OCI-LY1 (cell line): ENCODE measurements at regions not wholly inside any gene's neighbourhood (a gene's known extent, or its start where the extent isn't known, plus 50 kb on each side); places are given as distances from the start of the nearest gene placed in this dataset.

Experiments
- H2AFZ ChIP-seq: fragments of 200-600 bp; sonication (generic), shearing (Covaris generic); 2 replicates; pipeline ENCODE4 v1.6.0; 2014; ENCODE audit warnings: antibody characterized with exemption, mild to moderate bottlenecking, low read length
- H3F3A ChIP-seq: fragments of 200-600 bp; sonication (generic), shearing (Covaris generic); 2 replicates; pipeline ENCODE4 v1.6.0; 2014; ENCODE audit warnings: mild to moderate bottlenecking, antibody characterized with exemption, low read length, moderate library complexity; ENCODE audit not compliant: insufficient read depth
- H3K27ac ChIP-seq: fragments of 200-600 bp; sonication (generic); 2 replicates; pipeline ENCODE4 v1.5.1; 2014; ENCODE audit warnings: low read length, mixed run types, mild to moderate bottlenecking, low read depth; ENCODE audit not compliant: poor library complexity, severe bottlenecking
- H3K27me3 ChIP-seq: fragments of 200-600 bp; sonication (generic); 2 replicates; pipeline ENCODE4 v1.6.0; 2014; ENCODE audit warnings: antibody characterized with exemption, mild to moderate bottlenecking, low read length, moderate library complexity; ENCODE audit not compliant: insufficient read depth
- H3K36me3 ChIP-seq: fragments of 200-600 bp; sonication (generic); 2 replicates; pipeline ENCODE4 v1.6.1; 2014; ENCODE audit warnings: mild to moderate bottlenecking, antibody characterized with exemption, low read length, moderate library complexity, mixed read lengths; ENCODE audit not compliant: insufficient read depth
- H3K4me1 ChIP-seq: fragments of 200-600 bp; sonication (generic); 2 replicates; pipeline ENCODE4 v1.5.1; 2014; ENCODE audit warnings: mild to moderate bottlenecking, low read length, moderate library complexity; ENCODE audit not compliant: insufficient read depth, severe bottlenecking
- H3K4me2 ChIP-seq: fragments of 200-600 bp; sonication (generic), shearing (Covaris generic); 2 replicates; pipeline ENCODE4 v1.6.1; 2014; ENCODE audit warnings: low read length
- H3K4me3 ChIP-seq: fragments of 200-600 bp; sonication (generic); 2 replicates; pipeline ENCODE4 v1.5.1; 2014; ENCODE audit warnings: low read length, low read depth, mild to moderate bottlenecking, mixed read lengths; ENCODE audit not compliant: poor library complexity, severe bottlenecking
- H3K79me2 ChIP-seq: fragments of 200-600 bp; shearing (Covaris generic); 2 replicates; pipeline ENCODE4 v1.6.1; 2016; ENCODE audit warnings: mixed run types, low read length, mixed read lengths; ENCODE audit not compliant: insufficient read depth
- H3K9ac ChIP-seq: fragments of 200-600 bp; sonication (generic), shearing (Covaris generic); 2 replicates; pipeline ENCODE4 v1.6.1; 2014; ENCODE audit warnings: mild to moderate bottlenecking, low read length, mixed read lengths
- H3K9me2 ChIP-seq: fragments of 200-600 bp; sonication (generic), shearing (Covaris generic); 2 replicates; pipeline ENCODE4 v1.6.1; 2014; ENCODE audit warnings: low read depth, mild to moderate bottlenecking, low read length, mixed read lengths
- H3K9me3 ChIP-seq: fragments of 200-600 bp; shearing (Covaris generic); 2 replicates; pipeline ENCODE4 v1.6.1; 2014; ENCODE audit warnings: low read length, mixed read lengths
- H4K20me1 ChIP-seq: fragments of 200-600 bp; sonication (generic), shearing (Covaris generic); 2 replicates; pipeline ENCODE4 v1.6.0; 2016; ENCODE audit warnings: mild to moderate bottlenecking, low read length; ENCODE audit not compliant: insufficient read depth
- EZH2 ChIP-seq: fragments of 200-600 bp; sonication (generic), shearing (Covaris generic); IDR thresholded peaks from 2 replicates; pipeline ENCODE4 v1.8.0; 2017; ENCODE audit warnings: borderline replicate concordance, mixed run types, mild to moderate bottlenecking, antibody characterized with exemption, low read length, moderate library complexity, mixed read lengths
- TF ChIP-seq, protein P1 (sequence below): fragments of 200-600 bp; sonication (generic), shearing (Covaris generic); IDR thresholded peaks from 2 replicates; pipeline ENCODE4 v1.5.1; 2017; ENCODE audit warnings: mild to moderate bottlenecking, antibody characterized with exemption, low read length, moderate library complexity, mixed read lengths

DNA sequence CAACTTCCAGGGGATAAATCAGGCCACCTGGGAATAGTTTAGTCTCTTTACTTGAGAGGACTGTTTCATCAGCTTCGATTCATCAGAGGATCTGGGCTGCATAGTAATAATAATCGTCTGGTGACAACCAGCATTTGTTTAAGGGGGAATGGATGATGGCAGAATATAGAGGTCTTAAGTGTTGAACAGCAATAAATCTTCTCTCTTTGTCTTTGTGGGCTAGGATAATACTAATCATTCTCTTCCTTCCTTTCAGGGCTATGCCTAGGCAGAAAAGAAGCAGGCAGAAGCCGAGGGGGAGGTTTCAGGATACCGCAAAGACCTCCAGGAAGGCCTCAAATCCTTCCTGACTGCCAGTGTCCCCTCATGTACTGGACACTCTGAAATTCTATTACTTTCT, 150.4 kb upstream of the GAREM1 start:
- Histone ChIP-seq H3K9me2 (no peaks in the 10 kb centered on the region), H3K9ac (no peak overlapping the region), H4K20me1 (no peaks in the 10 kb centered on the region), H3F3A (no peaks in the 10 kb centered on the region), H3K27me3 (no peaks in the 10 kb centered on the region), H3K4me2 (no peak overlapping the region), H3K9me3 (no peaks in the 10 kb centered on the region), H3K36me3 (no peaks in the 10 kb centered on the region), H3K4me3 (no peak overlapping the region), H3K27ac (no peak overlapping the region), H3K4me1 (no peaks in the 10 kb centered on the region), H3K79me2 (no peaks in the 10 kb centered on the region), H2AFZ (no peak overlapping the region)
- TF ChIP-seq, protein P1, sequence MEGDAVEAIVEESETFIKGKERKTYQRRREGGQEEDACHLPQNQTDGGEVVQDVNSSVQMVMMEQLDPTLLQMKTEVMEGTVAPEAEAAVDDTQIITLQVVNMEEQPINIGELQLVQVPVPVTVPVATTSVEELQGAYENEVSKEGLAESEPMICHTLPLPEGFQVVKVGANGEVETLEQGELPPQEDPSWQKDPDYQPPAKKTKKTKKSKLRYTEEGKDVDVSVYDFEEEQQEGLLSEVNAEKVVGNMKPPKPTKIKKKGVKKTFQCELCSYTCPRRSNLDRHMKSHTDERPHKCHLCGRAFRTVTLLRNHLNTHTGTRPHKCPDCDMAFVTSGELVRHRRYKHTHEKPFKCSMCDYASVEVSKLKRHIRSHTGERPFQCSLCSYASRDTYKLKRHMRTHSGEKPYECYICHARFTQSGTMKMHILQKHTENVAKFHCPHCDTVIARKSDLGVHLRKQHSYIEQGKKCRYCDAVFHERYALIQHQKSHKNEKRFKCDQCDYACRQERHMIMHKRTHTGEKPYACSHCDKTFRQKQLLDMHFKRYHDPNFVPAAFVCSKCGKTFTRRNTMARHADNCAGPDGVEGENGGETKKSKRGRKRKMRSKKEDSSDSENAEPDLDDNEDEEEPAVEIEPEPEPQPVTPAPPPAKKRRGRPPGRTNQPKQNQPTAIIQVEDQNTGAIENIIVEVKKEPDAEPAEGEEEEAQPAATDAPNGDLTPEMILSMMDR = no peak
- no peak for TF ChIP-seq EZH2

DNA sequence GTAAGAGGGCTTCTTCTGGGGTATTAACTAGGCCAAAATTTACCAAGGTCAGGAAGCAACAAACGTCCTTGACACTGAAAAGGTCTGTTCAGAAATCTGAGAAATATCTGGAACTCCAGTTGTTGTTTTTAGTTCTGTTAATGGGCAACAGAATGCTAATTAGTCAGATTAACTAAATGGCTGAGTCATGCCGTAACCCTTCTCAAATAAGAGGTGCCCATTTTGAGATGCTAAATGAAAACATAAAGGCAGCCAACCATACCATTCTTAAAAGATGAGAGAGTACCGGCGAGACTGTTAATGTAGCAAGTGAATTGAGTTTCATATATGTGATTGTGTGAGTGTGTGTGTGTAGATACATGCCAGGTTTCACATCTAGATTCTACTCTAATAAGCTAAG, 147.9 kb upstream of the GAREM1 start:
- H3K27me3 ChIP-seq = no peaks in the 10 kb centered on the region
- H2AFZ ChIP-seq = no peak overlapping the region
- TF ChIP-seq EZH2 = no peak
- TF ChIP-seq, protein P1 = no peak
- no peaks in the 10 kb centered on the region for H3F3A ChIP-seq
- no peaks in the 10 kb centered on the region for H3K9me3 ChIP-seq
- no peak overlapping the region for H3K9ac ChIP-seq
- H3K4me1 ChIP-seq = no peaks in the 10 kb centered on the region
- H4K20me1 ChIP-seq = no peaks in the 10 kb centered on the region
- no peaks in the 10 kb centered on the region for H3K79me2 ChIP-seq
- no peak overlapping the region for H3K4me2 ChIP-seq
- no peak overlapping the region for H3K27ac ChIP-seq
- H3K9me2 ChIP-seq = no peaks in the 10 kb centered on the region
- H3K4me3 ChIP-seq = no peak overlapping the region
- H3K36me3 ChIP-seq = no peaks in the 10 kb centered on the region

- H3K4me2 ChIP-seq = no peak overlapping the region
- TF ChIP-seq, protein P1 = no peak
- H3K9me2 ChIP-seq = no peaks in the 10 kb centered on the region
- no peaks in the 10 kb centered on the region for H3F3A ChIP-seq
- H3K36me3 ChIP-seq = no peaks in the 10 kb centered on the region
- no peak overlapping the region for H3K9ac ChIP-seq
- no peaks in the 10 kb centered on the region for H4K20me1 ChIP-seq
- H3K79me2 ChIP-seq = no peaks in the 10 kb centered on the region
- H3K4me1 ChIP-seq = no peaks in the 10 kb centered on the region
- H3K9me3 ChIP-seq = no peaks in the 10 kb centered on the region
- no peak overlapping the region for H2AFZ ChIP-seq
- H3K27me3 ChIP-seq = no peaks in the 10 kb centered on the region
- H3K4me3 ChIP-seq = no peak overlapping the region
- H3K27ac ChIP-seq = no peak overlapping the region
Measured at GRCh38 chr18:32613821-32614220, 143.1 kb upstream of the GAREM1 start.
